Glomerular endothelial cell (primary cell): ENCODE measurements at regions not wholly inside any gene's neighbourhood (a gene's known extent, or its start where the extent isn't known, plus 50 kb on each side); places are given as distances from the start of the nearest gene placed in this dataset.

Experiments used
- DNase-seq: peaks from one replicate; pipeline ENCODE4 v3.0.0-alpha.2; 2011; ENCODE audit warnings: low read depth, low spot score; ENCODE audit errors: extremely low read depth

GRCh38 chr6:22621701-22622100 is 52.3 kb downstream of the HDGFL1 start:
- DNase-seq: no peak

- DNase-seq: no peak
Measured at GRCh38 chr6:22622351-22622750, 53.0 kb downstream of the HDGFL1 start.

- no peak for DNase-seq
Measured at GRCh38 chr6:22622813-22623212, 53.4 kb downstream of the HDGFL1 start.

- no peak for DNase-seq
Measured at GRCh38 chr6:22627644-22628043, 58.3 kb downstream of the HDGFL1 start.

GRCh38 chr6:22631091-22631490 is 61.7 kb downstream of the HDGFL1 start:
- DNase-seq: no peak

- DNase-seq: no peak
Measured at GRCh38 chr6:22632581-22633145, 63.3 kb downstream of the HDGFL1 start.

GRCh38 chr6:22636452-22636851 is 67.1 kb downstream of the HDGFL1 start:
- no peak for DNase-seq

- DNase-seq: no peak
Measured at GRCh38 chr6:22637782-22638181, 68.4 kb downstream of the HDGFL1 start.

- DNase-seq: no peak
Measured at GRCh38 chr6:22638320-22638719, 69.0 kb downstream of the HDGFL1 start.

GRCh38 chr6:22642254-22642653 is 72.9 kb downstream of the HDGFL1 start:
- DNase-seq: no peak

GRCh38 chr6:22643780-22644179 is 74.4 kb downstream of the HDGFL1 start:
- no peak for DNase-seq

GRCh38 chr6:22647719-22648118 is 78.4 kb downstream of the HDGFL1 start:
- no peak for DNase-seq

- no peak for DNase-seq
Measured at GRCh38 chr6:22651731-22652130, 82.4 kb downstream of the HDGFL1 start.

- DNase-seq: no peak
Measured at GRCh38 chr6:22653980-22654610, 84.7 kb downstream of the HDGFL1 start.

- DNase-seq: no peak
Measured at GRCh38 chr6:22656706-22657351, 87.5 kb downstream of the HDGFL1 start.

- DNase-seq: no peak
Measured at GRCh38 chr6:22657352-22657980, 88.1 kb downstream of the HDGFL1 start.

- no peak for DNase-seq
Measured at GRCh38 chr6:22658183-22658582, 88.8 kb downstream of the HDGFL1 start.

GRCh38 chr6:22658934-22659333 is 89.6 kb downstream of the HDGFL1 start:
- no peak for DNase-seq

GRCh38 chr6:22664968-22665367 is 95.6 kb downstream of the HDGFL1 start:
- no peak for DNase-seq

- DNase-seq: no peak
Measured at GRCh38 chr6:22666021-22666420, 96.7 kb downstream of the HDGFL1 start.

GRCh38 chr6:22666586-22666985 is 97.2 kb downstream of the HDGFL1 start:
- no peak for DNase-seq

GRCh38 chr6:22667855-22668254 is 98.5 kb downstream of the HDGFL1 start:
- DNase-seq: no peak
